Karpas-422 (cell line): ENCODE measurements at regions not wholly inside any gene's neighbourhood (a gene's known extent, or its start where the extent isn't known, plus 50 kb on each side); places are given as distances from the start of the nearest gene placed in this dataset.

ENCODE experiments used
- DNase-seq: peaks from one replicate; pipeline ENCODE4 v3.0.0-alpha.2; 2015
- H2AFZ ChIP-seq: fragments of 200-600 bp; sonication (generic); 2 replicates; pipeline ENCODE4 v1.6.1; 2014; ENCODE audit warnings: antibody characterized with exemption, low read length, mixed read lengths
- H3K27ac ChIP-seq: fragments of 200-600 bp; sonication (generic); 2 replicates; pipeline ENCODE4 v1.5.1; 2014; ENCODE audit warnings: mild to moderate bottlenecking, low read length, moderate library complexity
- H3K27me3 ChIP-seq: fragments of 200-600 bp; sonication (generic); 2 replicates; pipeline ENCODE4 v1.6.1; 2014; ENCODE audit warnings: low read length, mixed read lengths
- H3K36me3 ChIP-seq: fragments of 200-600 bp; sonication (generic); 2 replicates; pipeline ENCODE4 v1.6.1; 2014; ENCODE audit warnings: low read length, mixed read lengths; ENCODE audit not compliant: insufficient read depth
- H3K4me1 ChIP-seq: fragments of 200-600 bp; sonication (generic); 2 replicates; pipeline ENCODE4 v1.6.1; 2014; ENCODE audit warnings: mild to moderate bottlenecking, low read length, mixed read lengths
- H3K4me2 ChIP-seq: fragments of 200-600 bp; sonication (generic); 2 replicates; pipeline ENCODE4 v1.6.1; 2014; ENCODE audit warnings: low read length, low read depth, mild to moderate bottlenecking; ENCODE audit not compliant: poor library complexity, severe bottlenecking
- H3K4me3 ChIP-seq: fragments of 200-600 bp; sonication (generic); 2 replicates; pipeline ENCODE4 v1.5.1; 2014; ENCODE audit warnings: mild to moderate bottlenecking, antibody characterized with exemption, low read length, mixed read lengths
- H3K79me2 ChIP-seq: fragments of 200-600 bp; sonication (generic); 2 replicates; pipeline ENCODE4 v1.6.1; 2014; ENCODE audit warnings: mild to moderate bottlenecking, low read length, mixed read lengths
- H3K9ac ChIP-seq: fragments of 200-600 bp; sonication (generic); 2 replicates; pipeline ENCODE4 v1.6.0; 2014; ENCODE audit warnings: low read length
- H3K9me2 ChIP-seq: fragments of 200-600 bp; sonication (generic), shearing (Covaris generic); replicated peaks from 2 replicates; pipeline ENCODE4 v1.6.0; 2014; ENCODE audit warnings: mild to moderate bottlenecking, low read length, moderate library complexity; ENCODE audit not compliant: insufficient read depth
- H3K9me3 ChIP-seq: fragments of 300-700, 200-600 bp; sonication (generic); 2 replicates; pipeline ENCODE4 v1.6.1; 2014; ENCODE audit warnings: low read length, mixed read lengths
- H4K20me1 ChIP-seq: fragments of 200-600 bp; sonication (generic); 2 replicates; pipeline ENCODE4 v1.6.1; 2014; ENCODE audit warnings: mild to moderate bottlenecking, antibody characterized with exemption, low read length, low read depth; ENCODE audit not compliant: insufficient read depth

- no peaks in the 10 kb centered on the region for H3K9me3 ChIP-seq
- H3K36me3 ChIP-seq = no peaks in the 10 kb centered on the region
- H2AFZ ChIP-seq = no peak overlapping the region
- DNase-seq = no peak
- no peaks in the 10 kb centered on the region for H3K27me3 ChIP-seq
- H3K4me3 ChIP-seq = no peak overlapping the region
- H3K9ac ChIP-seq = no peak overlapping the region
- no peak overlapping the region for H3K27ac ChIP-seq
- H3K9me2 ChIP-seq = no peaks in the 10 kb centered on the region
- no peaks in the 10 kb centered on the region for H4K20me1 ChIP-seq
- H3K79me2 ChIP-seq = no peaks in the 10 kb centered on the region
- no peak overlapping the region for H3K4me2 ChIP-seq
- H3K4me1 ChIP-seq = no peaks in the 10 kb centered on the region
These were observed 143.4 kb downstream of the CYSLTR2 start for GRCh38 chr13:48797127-48797526.

GRCh38 chr13:48797761-48798160 is 144.0 kb downstream of the CYSLTR2 start:
- Histone ChIP-seq H3K9me3 (no peaks in the 10 kb centered on the region), H3K4me2 (no peak overlapping the region), H3K27me3 (no peaks in the 10 kb centered on the region), H4K20me1 (no peaks in the 10 kb centered on the region), H3K4me1 (no peaks in the 10 kb centered on the region), H3K79me2 (no peaks in the 10 kb centered on the region), H3K36me3 (no peaks in the 10 kb centered on the region), H3K4me3 (no peak overlapping the region), H3K9me2 (no peaks in the 10 kb centered on the region), H2AFZ (no peak overlapping the region), H3K27ac (no peak overlapping the region), H3K9ac (no peak overlapping the region)
- no peak for DNase-seq

GRCh38 chr13:48798180-48798579 is 144.5 kb downstream of the CYSLTR2 start:
- Histone ChIP-seq H3K9me3 (no peaks in the 10 kb centered on the region), H2AFZ (no peak overlapping the region), H3K9me2 (no peaks in the 10 kb centered on the region), H3K4me2 (no peak overlapping the region), H3K36me3 (no peaks in the 10 kb centered on the region), H3K4me1 (no peaks in the 10 kb centered on the region), H3K79me2 (no peaks in the 10 kb centered on the region), H3K9ac (no peak overlapping the region), H4K20me1 (no peaks in the 10 kb centered on the region), H3K4me3 (no peak overlapping the region), H3K27me3 (no peaks in the 10 kb centered on the region), H3K27ac (no peak overlapping the region)
- DNase-seq = no peak

GRCh38 chr13:48801255-48801654 is 147.5 kb downstream of the CYSLTR2 start:
- H3K36me3 ChIP-seq = no peaks in the 10 kb centered on the region
- H3K9me3 ChIP-seq = no peaks in the 10 kb centered on the region
- no peak overlapping the region for H2AFZ ChIP-seq
- H3K79me2 ChIP-seq = no peaks in the 10 kb centered on the region
- H3K27ac ChIP-seq = no peak overlapping the region
- DNase-seq = no peak
- no peaks in the 10 kb centered on the region for H4K20me1 ChIP-seq
- H3K4me3 ChIP-seq = no peak overlapping the region
- H3K27me3 ChIP-seq = no peaks in the 10 kb centered on the region
- H3K4me2 ChIP-seq = no peak overlapping the region
- H3K9me2 ChIP-seq = no peaks in the 10 kb centered on the region
- no peak overlapping the region for H3K9ac ChIP-seq
- H3K4me1 ChIP-seq = no peaks in the 10 kb centered on the region

GRCh38 chr13:48804821-48805601 is 151.3 kb downstream of the CYSLTR2 start:
- Histone ChIP-seq H3K9me2 (no peaks in the 10 kb centered on the region), H4K20me1 (no peaks in the 10 kb centered on the region), H3K79me2 (no peaks in the 10 kb centered on the region), H3K36me3 (no peaks in the 10 kb centered on the region), H3K4me2 (no peak overlapping the region), H3K9ac (no peak overlapping the region), H3K27me3 (no peaks in the 10 kb centered on the region), H3K4me1 (no peaks in the 10 kb centered on the region), H3K9me3 (no peaks in the 10 kb centered on the region), H3K4me3 (no peak overlapping the region), H3K27ac (no peak overlapping the region), H2AFZ (no peak overlapping the region)
- DNase-seq = no peak

GRCh38 chr13:48806522-48806921 is 152.8 kb downstream of the CYSLTR2 start:
- no peaks in the 10 kb centered on the region for H3K9me2 ChIP-seq
- H4K20me1 ChIP-seq = no peaks in the 10 kb centered on the region
- no peaks in the 10 kb centered on the region for H3K36me3 ChIP-seq
- H3K9ac ChIP-seq = no peak overlapping the region
- H3K4me1 ChIP-seq = no peaks in the 10 kb centered on the region
- H3K79me2 ChIP-seq = no peaks in the 10 kb centered on the region
- no peaks in the 10 kb centered on the region for H3K9me3 ChIP-seq
- H3K27me3 ChIP-seq = no peaks in the 10 kb centered on the region
- 0 out of 2 replicates have a peak overlapping the region, but pooled peaks have one; percentile 8 for H2AFZ ChIP-seq
- DNase-seq = no peak
- H3K4me2 ChIP-seq = no peak overlapping the region
- H3K27ac ChIP-seq = no peak overlapping the region
- H3K4me3 ChIP-seq = no peak overlapping the region

- Histone ChIP-seq H3K36me3 (no peaks in the 10 kb centered on the region), H2AFZ (no peak overlapping the region), H3K9me3 (no peaks in the 10 kb centered on the region), H3K4me1 (no peaks in the 10 kb centered on the region), H3K9ac (no peak overlapping the region), H3K79me2 (no peaks in the 10 kb centered on the region), H3K27ac (no peak overlapping the region), H3K4me3 (no peak overlapping the region), H4K20me1 (no peaks in the 10 kb centered on the region), H3K4me2 (no peak overlapping the region), H3K9me2 (no peaks in the 10 kb centered on the region), H3K27me3 (no peaks in the 10 kb centered on the region)
- no peak for DNase-seq
These were observed 155.0 kb downstream of the CYSLTR2 start for GRCh38 chr13:48808683-48809082.

- no peaks in the 10 kb centered on the region for H4K20me1 ChIP-seq
- H3K79me2 ChIP-seq = no peaks in the 10 kb centered on the region
- no peaks in the 10 kb centered on the region for H3K9me2 ChIP-seq
- no peak overlapping the region for H3K9ac ChIP-seq
- H2AFZ ChIP-seq = no peak overlapping the region
- DNase-seq = no peak
- H3K4me3 ChIP-seq = no peak overlapping the region
- H3K27me3 ChIP-seq = no peaks in the 10 kb centered on the region
- no peaks in the 10 kb centered on the region for H3K4me1 ChIP-seq
- H3K27ac ChIP-seq = no peak overlapping the region
- H3K4me2 ChIP-seq = no peak overlapping the region
- H3K36me3 ChIP-seq = no peaks in the 10 kb centered on the region
- no peaks in the 10 kb centered on the region for H3K9me3 ChIP-seq
These were observed 156.3 kb downstream of the CYSLTR2 start for GRCh38 chr13:48810013-48810412.
